NCI-H146 treated with DMSO at 0.1 percent for 48 hours (cell line): ENCODE measurements at regions not wholly inside any gene's neighbourhood (a gene's known extent, or its start where the extent isn't known, plus 50 kb on each side); places are given as distances from the start of the nearest gene placed in this dataset.
"Not testable (repeated sequence)": the region's sequence is repeated elsewhere in the genome, so short reads cannot be mapped to it uniquely, and the experiment has no call there.

Experiments
- DNase-seq: peaks from one replicate; lab custom pipeline; 2025; ENCODE audit not compliant: unreplicated experiment; lab: John Stamatoyannopoulos, UW

GRCh38 chr13:22866221-22866620 is 314.6 kb upstream of the SGCG start:
- no peak for DNase-seq

- no peak for DNase-seq
Measured at GRCh38 chr13:22871231-22871630, 309.5 kb upstream of the SGCG start.

GRCh38 chr13:22874839-22875238 is 305.9 kb upstream of the SGCG start:
- DNase-seq, result no peak

GRCh38 chr13:22877421-22877820 is 303.4 kb upstream of the SGCG start:
- DNase-seq, result no peak

GRCh38 chr13:22880741-22881720 is 299.7 kb upstream of the SGCG start:
- DNase-seq, result no peak

- not testable (repeated sequence) for DNase-seq
Measured at GRCh38 chr13:22881721-22882608, 298.8 kb upstream of the SGCG start.

GRCh38 chr13:22883262-22883840 is 297.4 kb upstream of the SGCG start:
- DNase-seq, result no peak

- DNase-seq, result no peak
Measured at GRCh38 chr13:22883956-22884355, 296.8 kb upstream of the SGCG start.

GRCh38 chr13:22886061-22886460 is 294.7 kb upstream of the SGCG start:
- DNase-seq, result not testable (repeated sequence)

- not testable (repeated sequence) for DNase-seq
Measured at GRCh38 chr13:22889376-22889775, 291.4 kb upstream of the SGCG start.

GRCh38 chr13:22893204-22893603 is 287.6 kb upstream of the SGCG start:
- DNase-seq, result no peak

GRCh38 chr13:22893777-22894176 is 287.0 kb upstream of the SGCG start:
- no peak for DNase-seq

GRCh38 chr13:22897571-22898314 is 283.0 kb upstream of the SGCG start:
- DNase-seq, result no peak

- not testable (repeated sequence) for DNase-seq
Measured at GRCh38 chr13:22900416-22900951, 280.3 kb upstream of the SGCG start.

- no peak for DNase-seq
Measured at GRCh38 chr13:22903301-22903700, 277.5 kb upstream of the SGCG start.

GRCh38 chr13:22903925-22904324 is 276.9 kb upstream of the SGCG start:
- DNase-seq, result no peak

GRCh38 chr13:22915442-22916082 is 265.2 kb upstream of the SGCG start:
- no peak for DNase-seq

- DNase-seq, result not testable (repeated sequence)
Measured at GRCh38 chr13:22916276-22916675, 264.5 kb upstream of the SGCG start.

- DNase-seq, result no peak
Measured at GRCh38 chr13:22925881-22926747, 254.7 kb upstream of the SGCG start.
